Neural progenitor cell (in vitro differentiated cells): ENCODE measurements at regions not wholly inside any gene's neighbourhood (a gene's known extent, or its start where the extent isn't known, plus 50 kb on each side); places are given as distances from the start of the nearest gene placed in this dataset.

Source experiments
- DNase-seq: peaks from one replicate; pipeline ENCODE4 v3.0.0-alpha.2; 2016; ENCODE audit warnings: low spot score
- H2AFZ ChIP-seq: fragments of 200-600 bp; sonication (generic); replicated peaks from 2 replicates; pipeline ENCODE4 v1.6.1; 2016; ENCODE audit warnings: antibody characterized with exemption
- H3F3A ChIP-seq: fragments of 200-600 bp; sonication (generic); 2 replicates; pipeline ENCODE4 v1.6.1; 2016; ENCODE audit warnings: antibody characterized with exemption, low read depth
- H3K27ac ChIP-seq: fragments of 200-600 bp; sonication (generic); 2 replicates; pipeline ENCODE4 v1.5.1; 2016; ENCODE audit warnings: mild to moderate bottlenecking
- H3K27me3 ChIP-seq: fragments of 200-600 bp; sonication (generic); 2 replicates; pipeline ENCODE4 v1.6.1; 2016; ENCODE audit warnings: mild to moderate bottlenecking, moderate library complexity
- H3K36me3 ChIP-seq: fragments of 200-600 bp; sonication (generic); 2 replicates; pipeline ENCODE4 v1.5.1; 2016
- H3K4me1 ChIP-seq: fragments of 200-600 bp; sonication (generic); 2 replicates; pipeline ENCODE4 v1.6.1; 2016; ENCODE audit warnings: mixed run types
- H3K4me2 ChIP-seq: fragments of 200-600 bp; sonication (generic); 2 replicates; pipeline ENCODE4 v1.6.1; 2016
- H3K4me3 ChIP-seq: fragments of 200-600 bp; sonication (generic); 2 replicates; pipeline ENCODE4 v1.5.1; 2016
- H3K79me2 ChIP-seq: fragments of 200-600 bp; sonication (generic); 2 replicates; pipeline ENCODE4 v1.6.1; 2016; ENCODE audit warnings: low read depth
- H3K9ac ChIP-seq: fragments of 200-600 bp; sonication (generic); 2 replicates; pipeline ENCODE4 v1.6.1; 2016
- H3K9me3 ChIP-seq: fragments of 200-600 bp; sonication (generic); 2 replicates; pipeline ENCODE4 v1.5.1; 2016; ENCODE audit warnings: low read depth
- H4K20me1 ChIP-seq: fragments of 200-600 bp; sonication (generic); 2 replicates; pipeline ENCODE4 v1.6.1; 2016; ENCODE audit warnings: low read depth
- H3K27ac Mint-ChIP-seq: 3 replicates; pipeline ENCODE4 v1.8.0; 2021; ENCODE audit warnings: mixed read lengths
- H3K27me3 Mint-ChIP-seq: 2 replicates; pipeline ENCODE4 v1.8.0; 2022; ENCODE audit warnings: low read depth, mild to moderate bottlenecking, inconsistent platforms, moderate library complexity, mixed read lengths; ENCODE audit not compliant: insufficient read depth
- H3K36me3 Mint-ChIP-seq: 3 replicates; pipeline ENCODE4 v1.8.0; 2021; ENCODE audit warnings: mixed read lengths
- H3K4me1 Mint-ChIP-seq: 3 replicates; pipeline ENCODE4 v1.8.0; 2021; ENCODE audit warnings: mixed read lengths
- H3K4me3 Mint-ChIP-seq: 3 replicates; pipeline ENCODE4 v1.8.0; 2021; ENCODE audit warnings: mild to moderate bottlenecking, moderate library complexity, mixed read lengths
- H3K9me3 Mint-ChIP-seq: 3 replicates; pipeline ENCODE4 v1.8.0; 2020; ENCODE audit warnings: mixed read lengths
- CTCF ChIP-seq: fragments of 200-600 bp; sonication (generic); IDR thresholded peaks from 2 replicates; pipeline ENCODE4 v1.5.1; 2017; ENCODE audit warnings: antibody characterized with exemption, mild to moderate bottlenecking
- EZH2 ChIP-seq: fragments of 200-600 bp; sonication (generic); IDR thresholded peaks from 2 replicates; pipeline ENCODE4 v1.6.1; 2017; ENCODE audit warnings: antibody characterized with exemption, mild to moderate bottlenecking, moderate library complexity
- EZH2phosphoT487 ChIP-seq: fragments of 200-600 bp; sonication (generic); IDR thresholded peaks from 2 replicates; pipeline ENCODE4 v1.6.1; 2017; ENCODE audit warnings: antibody characterized with exemption

DNA sequence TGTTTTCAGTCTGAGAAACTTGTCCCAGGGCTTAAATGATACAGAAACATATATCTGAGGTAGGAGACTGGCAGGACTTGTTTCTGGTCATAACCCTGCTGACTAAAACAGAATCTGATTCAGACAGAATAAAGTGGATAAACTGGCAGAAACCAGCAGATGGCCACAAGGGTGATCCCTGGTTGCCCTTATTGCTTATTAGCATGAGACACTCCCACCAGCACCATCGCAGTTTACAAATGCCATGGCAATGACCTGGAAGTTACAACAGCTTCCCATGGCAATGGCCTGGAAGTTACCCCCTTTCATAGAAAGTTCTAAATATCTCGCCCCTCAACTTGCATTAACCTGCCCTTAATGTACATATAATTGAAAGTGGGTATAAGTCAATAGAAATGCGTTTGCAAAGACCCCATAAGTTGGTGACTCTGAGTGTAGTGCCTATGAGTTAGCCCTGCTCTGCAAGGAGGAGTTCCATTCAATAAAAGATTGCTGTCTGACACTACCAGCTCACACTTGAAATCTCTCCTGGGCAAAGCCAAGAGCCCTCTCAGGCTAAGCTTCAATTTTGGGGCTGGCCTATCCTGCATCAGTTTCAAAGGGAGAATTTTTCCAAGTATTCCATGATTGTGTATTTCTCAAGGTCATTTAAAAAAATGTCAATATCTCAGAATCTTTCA is 52.9 kb upstream of the PAGE5 start:
- Mint-ChIP-seq H3K27me3 (peaks cover 6% of the 10 kb centered on the region), H3K4me3 (no peak overlapping the region), H3K9me3 (peaks cover 8% of the 10 kb centered on the region), H3K36me3 (no peaks in the 10 kb centered on the region), H3K4me1 (no peaks in the 10 kb centered on the region), H3K27ac (no peak overlapping the region)
- Histone ChIP-seq H3K4me2 (no peak overlapping the region), H3F3A (no peaks in the 10 kb centered on the region), H3K36me3 (no peaks in the 10 kb centered on the region), H3K27me3 (no peaks in the 10 kb centered on the region), H3K9me3 (peaks cover 10% of the 10 kb centered on the region), H3K4me1 (no peaks in the 10 kb centered on the region), H4K20me1 (no peaks in the 10 kb centered on the region), H3K4me3 (no peak overlapping the region), H2AFZ (no peak overlapping the region), H3K79me2 (no peaks in the 10 kb centered on the region), H3K9ac (no peak overlapping the region), H3K27ac (no peak overlapping the region)
- TF ChIP-seq EZH2 (no peak), EZH2phosphoT487 (no peak), CTCF (no peak)
- DNase-seq = no peak

GRCh38 chrX:55167901-55168300 is 52.2 kb upstream of the PAGE5 start:
- no peak for TF ChIP-seq EZH2phosphoT487
- no peak for TF ChIP-seq CTCF
- TF ChIP-seq EZH2 = no peak
- Histone ChIP-seq H3K27ac (no peak overlapping the region), H3K4me1 (no peaks in the 10 kb centered on the region), H3K9ac (no peak overlapping the region), H3K9me3 (peaks cover 12% of the 10 kb centered on the region), H2AFZ (no peak overlapping the region), H3K27me3 (no peaks in the 10 kb centered on the region), H3K4me2 (no peak overlapping the region), H3K4me3 (no peak overlapping the region), H3F3A (no peaks in the 10 kb centered on the region), H3K36me3 (no peaks in the 10 kb centered on the region), H3K79me2 (no peaks in the 10 kb centered on the region), H4K20me1 (no peaks in the 10 kb centered on the region)
- no peaks in the 10 kb centered on the region for H3K36me3 Mint-ChIP-seq
- H3K4me1 Mint-ChIP-seq = no peaks in the 10 kb centered on the region
- peaks cover 6% of the 10 kb centered on the region for H3K27me3 Mint-ChIP-seq
- H3K9me3 Mint-ChIP-seq = peaks cover 6% of the 10 kb centered on the region
- DNase-seq = no peak
- no peak overlapping the region for H3K27ac Mint-ChIP-seq
- no peak overlapping the region for H3K4me3 Mint-ChIP-seq

DNA sequence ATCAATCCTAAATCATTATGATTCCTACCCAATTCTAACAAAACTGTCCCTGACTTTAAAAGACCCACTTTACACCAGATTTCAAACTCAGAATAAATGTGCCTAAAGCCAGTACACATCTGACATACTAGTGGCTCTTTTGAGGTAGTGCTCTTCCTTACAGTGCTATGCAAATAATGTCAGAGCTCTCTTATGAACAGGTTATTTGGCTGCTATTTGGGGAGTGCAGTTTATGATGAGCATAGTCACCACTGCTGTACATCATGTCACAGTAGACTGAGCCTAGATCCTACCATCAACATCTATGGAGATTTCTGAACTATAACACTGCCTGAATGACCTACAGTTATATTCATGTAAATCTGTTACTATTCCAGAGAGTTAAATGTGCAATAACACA is 50.4 kb upstream of the PAGE5 start:
- Mint-ChIP-seq H3K27ac (no peak overlapping the region), H3K9me3 (peaks cover 1% of the 10 kb centered on the region), H3K4me3 (no peak overlapping the region), H3K4me1 (no peaks in the 10 kb centered on the region), H3K36me3 (no peaks in the 10 kb centered on the region), H3K27me3 (peaks cover 6% of the 10 kb centered on the region)
- Histone ChIP-seq H3K9me3 (peaks cover 14% of the 10 kb centered on the region), H3K9ac (no peak overlapping the region), H3K4me2 (no peak overlapping the region), H3K79me2 (no peaks in the 10 kb centered on the region), H3K4me1 (no peaks in the 10 kb centered on the region), H4K20me1 (no peaks in the 10 kb centered on the region), H2AFZ (no peak overlapping the region), H3K4me3 (no peak overlapping the region), H3K36me3 (no peaks in the 10 kb centered on the region), H3F3A (no peaks in the 10 kb centered on the region), H3K27me3 (no peaks in the 10 kb centered on the region), H3K27ac (no peak overlapping the region)
- no peak for DNase-seq
- TF ChIP-seq EZH2 = no peak
- no peak for TF ChIP-seq CTCF
- TF ChIP-seq EZH2phosphoT487 = no peak
